ENCODE measurements at regions not wholly inside any gene's neighbourhood (a gene's known extent, or its start where the extent isn't known, plus 50 kb on each side); places are given as distances from the start of the nearest gene placed in this dataset.
A peak's percentile ranks its signal among the peaks of the same experiment; 100 is the strongest.

DNA sequence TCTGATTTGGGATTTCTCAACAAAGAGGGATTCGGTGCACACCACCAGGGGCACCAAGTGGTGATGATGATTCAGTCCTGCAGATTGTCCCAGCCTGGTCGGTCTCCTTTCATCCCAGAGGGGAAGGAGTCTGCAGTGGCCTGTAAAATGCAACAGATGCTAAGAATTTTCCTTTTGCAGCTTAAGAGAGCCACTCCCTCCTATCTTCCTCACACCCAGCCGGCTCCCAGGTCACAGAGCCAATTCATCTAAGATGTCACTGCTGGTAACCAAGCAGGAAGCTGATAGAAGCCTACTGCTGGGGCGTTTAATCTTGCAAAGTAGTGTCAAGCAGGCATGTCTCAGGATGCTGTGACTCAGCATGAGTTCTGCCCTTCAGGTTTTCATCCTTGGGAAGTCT is 203.8 kb upstream of the LRFN2 start:
- TF ChIP-seq, protein P1, sequence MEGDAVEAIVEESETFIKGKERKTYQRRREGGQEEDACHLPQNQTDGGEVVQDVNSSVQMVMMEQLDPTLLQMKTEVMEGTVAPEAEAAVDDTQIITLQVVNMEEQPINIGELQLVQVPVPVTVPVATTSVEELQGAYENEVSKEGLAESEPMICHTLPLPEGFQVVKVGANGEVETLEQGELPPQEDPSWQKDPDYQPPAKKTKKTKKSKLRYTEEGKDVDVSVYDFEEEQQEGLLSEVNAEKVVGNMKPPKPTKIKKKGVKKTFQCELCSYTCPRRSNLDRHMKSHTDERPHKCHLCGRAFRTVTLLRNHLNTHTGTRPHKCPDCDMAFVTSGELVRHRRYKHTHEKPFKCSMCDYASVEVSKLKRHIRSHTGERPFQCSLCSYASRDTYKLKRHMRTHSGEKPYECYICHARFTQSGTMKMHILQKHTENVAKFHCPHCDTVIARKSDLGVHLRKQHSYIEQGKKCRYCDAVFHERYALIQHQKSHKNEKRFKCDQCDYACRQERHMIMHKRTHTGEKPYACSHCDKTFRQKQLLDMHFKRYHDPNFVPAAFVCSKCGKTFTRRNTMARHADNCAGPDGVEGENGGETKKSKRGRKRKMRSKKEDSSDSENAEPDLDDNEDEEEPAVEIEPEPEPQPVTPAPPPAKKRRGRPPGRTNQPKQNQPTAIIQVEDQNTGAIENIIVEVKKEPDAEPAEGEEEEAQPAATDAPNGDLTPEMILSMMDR (IDR thresholded peaks at IDR 0.05; ENCODE audit: control extremely low read depth, extremely low read depth) = no peak
- Histone ChIP-seq H3K27ac (ENCODE audit: low read depth in 1 of 2, low read length in 1 of 2) (no peak overlapping the region), H3K4me1 (ENCODE audit: control insufficient read depth in 5 of 5, insufficient read depth in 5 of 5, low read length in 5 of 5) (peaks cover 0 to 17% (median 8%) of the 10 kb centered on the region in 5 donors), H3K27me3 (ENCODE audit: control insufficient read depth in 3 of 3, insufficient read depth in 3 of 3, low read length in 2 of 3) (no peaks in the 10 kb centered on the region), H3K9ac (ENCODE audit: insufficient read depth in 1 of 2, low read length in 2 of 2) (no peak overlapping the region), H3K9me3 (ENCODE audit: control insufficient read depth in 4 of 4, insufficient read depth in 3 of 4, low read length in 3 of 4) (no peaks in the 10 kb centered on the region), H3K4me3 (no peak overlapping the region), H3K36me3 (ENCODE audit: control insufficient read depth in 4 of 4, insufficient read depth in 4 of 4, low read length in 4 of 4) (no peaks in the 10 kb centered on the region)
- no peak for ATAC-seq (ENCODE audit: insufficient read depth, low FRiP score)
- no peak for DNase-seq
- WGBS, 2 donors = 37 to 44% methylated on average over 4 of the region's 4 CpGs

DNA sequence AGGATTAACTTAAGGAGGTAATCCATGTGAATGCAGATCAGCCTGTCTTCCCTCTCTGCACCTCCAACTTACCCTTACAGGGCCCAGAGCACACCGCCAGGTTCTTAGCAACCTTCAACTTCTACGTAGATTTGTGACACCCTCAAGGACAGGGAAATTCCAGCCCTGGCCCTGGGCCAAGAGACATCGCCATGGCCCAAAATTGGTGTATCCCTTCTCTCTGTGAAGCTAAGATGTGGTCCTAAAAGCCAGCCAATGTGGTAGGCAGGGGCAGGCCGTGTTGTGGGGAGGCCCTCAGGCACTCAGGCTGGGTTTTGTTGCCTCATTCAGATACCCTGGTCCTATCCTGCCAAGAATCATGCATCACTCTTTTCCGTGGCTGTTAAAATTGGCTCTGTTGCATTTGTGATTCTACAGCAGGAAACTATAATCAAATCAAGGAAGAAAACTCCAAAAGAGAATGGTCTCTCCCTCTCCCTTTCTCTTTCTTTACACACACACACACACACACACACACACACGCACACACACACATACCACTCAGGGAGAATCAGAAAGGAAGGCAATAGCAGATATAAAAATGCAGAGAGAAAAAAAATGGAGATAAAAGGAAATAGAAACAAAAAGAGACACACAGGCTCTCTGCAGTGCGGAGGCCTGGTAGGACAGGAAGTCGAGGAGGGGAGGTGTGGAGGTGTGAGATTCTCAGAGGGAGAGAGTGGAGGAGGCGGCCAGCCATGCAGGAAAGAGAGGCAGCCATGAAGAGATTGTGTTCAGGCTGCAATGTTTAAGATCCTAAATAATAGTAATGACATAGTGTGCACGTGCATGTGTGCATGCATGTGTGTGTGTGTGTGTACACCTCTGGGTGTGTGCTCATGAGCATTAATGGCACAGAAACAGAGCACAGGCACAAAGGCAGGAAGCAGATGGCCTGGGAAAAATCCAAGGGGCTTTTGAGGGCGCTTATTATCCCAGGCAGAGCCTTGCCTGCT is 201.8 kb upstream of the LRFN2 start:
- whole genome bisulfite sequencing, 2 donors = 47 to 60% methylated on average over 11 of the region's 11 CpGs
- Histone ChIP-seq H3K9ac (ENCODE audit: insufficient read depth in 1 of 2, low read length in 2 of 2) (no peak overlapping the region), H3K4me3 (no peak overlapping the region), H3K4me1 (ENCODE audit: control insufficient read depth in 5 of 5, insufficient read depth in 5 of 5, low read length in 5 of 5) (peaks cover 0 to 17% (median 8%) of the 10 kb centered on the region in 5 donors), H3K27ac (ENCODE audit: low read depth in 1 of 2, low read length in 1 of 2) (peak overlapping the region in 1 of 2 donors; percentile 41), H3K27me3 (ENCODE audit: control insufficient read depth in 3 of 3, insufficient read depth in 3 of 3, low read length in 2 of 3) (no peaks in the 10 kb centered on the region), H3K36me3 (ENCODE audit: control insufficient read depth in 4 of 4, insufficient read depth in 4 of 4, low read length in 4 of 4) (no peaks in the 10 kb centered on the region), H3K9me3 (ENCODE audit: control insufficient read depth in 4 of 4, insufficient read depth in 3 of 4, low read length in 3 of 4) (no peaks in the 10 kb centered on the region)
- TF ChIP-seq, protein P1 (IDR thresholded peaks at IDR 0.05; ENCODE audit: control extremely low read depth, extremely low read depth) = no peak
- ATAC-seq (ENCODE audit: insufficient read depth, low FRiP score) (no peak), DNase-seq (peak; percentile 66 to 93 (median 89))

DNA sequence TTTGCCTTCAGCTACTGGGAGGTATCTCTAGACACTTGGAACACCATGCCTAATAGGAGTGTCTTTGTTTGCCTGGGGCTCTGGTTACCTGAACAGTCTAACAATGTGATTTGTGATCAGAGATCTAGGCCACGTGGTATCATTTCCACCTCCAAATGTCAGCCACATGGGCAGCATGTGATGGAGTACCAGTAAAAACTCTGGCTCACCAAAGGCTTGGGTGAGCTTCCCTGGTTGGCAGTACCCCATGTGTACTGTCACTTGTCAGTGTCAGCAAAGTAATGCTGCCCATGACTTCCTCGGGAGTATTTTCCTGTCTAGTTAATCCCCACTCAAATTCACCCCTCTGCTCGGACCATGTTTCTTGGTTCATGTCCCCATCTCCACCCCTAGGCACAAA is 195.2 kb upstream of the LRFN2 start:
- WGBS, 2 donors = 86 to 89% methylated on average over 3 of the region's 3 CpGs
- no peak for ATAC-seq (ENCODE audit: insufficient read depth, low FRiP score)

More for the DNA sequence above, 195.2 kb upstream of the LRFN2 start:
- TF ChIP-seq, protein P1 (IDR thresholded peaks at IDR 0.05; ENCODE audit: control extremely low read depth, extremely low read depth) = no peak
- no peak for DNase-seq
- no peak overlapping the region for H3K9ac ChIP-seq (ENCODE audit: insufficient read depth in 1 of 2, low read length in 2 of 2)
- H3K27ac ChIP-seq (ENCODE audit: low read depth in 1 of 2, low read length in 1 of 2) = no peak overlapping the region
- H3K36me3 ChIP-seq (ENCODE audit: control insufficient read depth in 4 of 4, insufficient read depth in 4 of 4, low read length in 4 of 4) = no peaks in the 10 kb centered on the region
- peaks cover 0 to 4% (median 0%) of the 10 kb centered on the region in 5 donors for H3K4me1 ChIP-seq (ENCODE audit: control insufficient read depth in 5 of 5, insufficient read depth in 5 of 5, low read length in 5 of 5)
- H3K9me3 ChIP-seq (ENCODE audit: control insufficient read depth in 4 of 4, insufficient read depth in 3 of 4, low read length in 3 of 4) = no peaks in the 10 kb centered on the region
- H3K4me3 ChIP-seq = no peak overlapping the region
- H3K27me3 ChIP-seq (ENCODE audit: control insufficient read depth in 3 of 3, insufficient read depth in 3 of 3, low read length in 2 of 3) = no peaks in the 10 kb centered on the region
